ENCODE measurements at regions not wholly inside any gene's neighbourhood (a gene's known extent, or its start where the extent isn't known, plus 50 kb on each side); places are given as distances from the start of the nearest gene placed in this dataset.

DNA sequence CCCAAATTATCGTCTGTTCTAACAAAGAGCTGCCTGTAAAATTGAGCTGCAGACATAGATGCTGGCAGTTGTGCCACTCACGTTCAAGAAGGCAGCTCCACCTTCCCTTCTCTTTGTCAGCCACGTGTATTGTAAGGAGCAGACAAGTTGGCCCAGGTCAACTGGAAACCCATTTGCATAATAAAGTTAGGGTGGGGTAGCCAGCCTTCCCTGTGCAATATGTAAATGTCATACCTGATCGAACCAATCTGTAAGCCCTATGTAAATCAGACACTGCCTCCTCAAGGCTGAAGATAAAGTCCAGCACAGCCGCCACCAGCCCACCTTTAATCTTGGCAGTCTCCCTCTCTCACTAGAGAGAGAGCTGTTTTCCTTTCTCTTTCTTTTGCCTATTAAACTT lies 117.2 kb downstream of the TMEM144 start:
- Histone ChIP-seq H3K4me2 (ENCODE audit: insufficient read depth, insufficient read length, low read length) (peak overlapping the region; percentile 24), H3K4ac (ENCODE audit: low read depth, low read length) (no peak overlapping the region)
- DNase-seq = peak; percentile 71

More for the DNA sequence above, 117.2 kb downstream of the TMEM144 start:
- no peak overlapping the region for H3K23ac ChIP-seq (ENCODE audit: insufficient read length, low read depth, low read length)
- peak overlapping the region; percentile 15 for H2AFZ ChIP-seq (ENCODE audit: low read length)
- no peak overlapping the region for H3K56ac ChIP-seq (ENCODE audit: insufficient read length, low read depth, low read length)
- H3K27ac Mint-ChIP-seq = peak overlapping the region; percentile 26 to 51 (median 40); a peak in 3 of 7 replicates
- H2BK120ac ChIP-seq (ENCODE audit: low read depth, low read length, poor library complexity, severe bottlenecking) = no peak overlapping the region
- no peaks in the 10 kb centered on the region for H3K23me2 ChIP-seq (ENCODE audit: insufficient read length, low read depth, low read length, poor library complexity, severe bottlenecking)
- no peak overlapping the region for H2BK5ac ChIP-seq (ENCODE audit: insufficient read length, low read length)
- TF ChIP-seq, protein P1, sequence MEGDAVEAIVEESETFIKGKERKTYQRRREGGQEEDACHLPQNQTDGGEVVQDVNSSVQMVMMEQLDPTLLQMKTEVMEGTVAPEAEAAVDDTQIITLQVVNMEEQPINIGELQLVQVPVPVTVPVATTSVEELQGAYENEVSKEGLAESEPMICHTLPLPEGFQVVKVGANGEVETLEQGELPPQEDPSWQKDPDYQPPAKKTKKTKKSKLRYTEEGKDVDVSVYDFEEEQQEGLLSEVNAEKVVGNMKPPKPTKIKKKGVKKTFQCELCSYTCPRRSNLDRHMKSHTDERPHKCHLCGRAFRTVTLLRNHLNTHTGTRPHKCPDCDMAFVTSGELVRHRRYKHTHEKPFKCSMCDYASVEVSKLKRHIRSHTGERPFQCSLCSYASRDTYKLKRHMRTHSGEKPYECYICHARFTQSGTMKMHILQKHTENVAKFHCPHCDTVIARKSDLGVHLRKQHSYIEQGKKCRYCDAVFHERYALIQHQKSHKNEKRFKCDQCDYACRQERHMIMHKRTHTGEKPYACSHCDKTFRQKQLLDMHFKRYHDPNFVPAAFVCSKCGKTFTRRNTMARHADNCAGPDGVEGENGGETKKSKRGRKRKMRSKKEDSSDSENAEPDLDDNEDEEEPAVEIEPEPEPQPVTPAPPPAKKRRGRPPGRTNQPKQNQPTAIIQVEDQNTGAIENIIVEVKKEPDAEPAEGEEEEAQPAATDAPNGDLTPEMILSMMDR (conservative IDR thresholded peaks at IDR 0.05) = no peak
- no peak overlapping the region for H2BK20ac ChIP-seq (ENCODE audit: low read depth, low read length, poor library complexity, severe bottlenecking)
- H3K79me1 ChIP-seq (ENCODE audit: insufficient read depth, low read depth, low read length, poor library complexity, severe bottlenecking) = no peaks in the 10 kb centered on the region
- H4K20me1 ChIP-seq (ENCODE audit: control insufficient read depth, insufficient read depth, insufficient read length) = no peaks in the 10 kb centered on the region
- H3K9ac ChIP-seq (ENCODE audit: extremely low read depth, insufficient read length, low read length) = no peak overlapping the region
- no peak overlapping the region for H2AK5ac ChIP-seq (ENCODE audit: insufficient read length, low read length)
- no peaks in the 10 kb centered on the region for H3K36me3 Mint-ChIP-seq (ENCODE audit: insufficient read depth in 1 of 3, low read depth in 3 of 3)
- WGBS (ENCODE audit: extremely low coverage, insufficient read length, low lambda C conversion rate) = no CpG with 5 or more reads among the region's 5 CpGs
- H3K14ac ChIP-seq (ENCODE audit: insufficient read depth, low read length) = no peak overlapping the region
- no peaks in the 10 kb centered on the region for H3K9me3 ChIP-seq (ENCODE audit: control insufficient read depth, low read depth, low read length)
- H3K79me2 ChIP-seq (ENCODE audit: insufficient read depth, low read length) = no peaks in the 10 kb centered on the region
- no peak overlapping the region for H2BK15ac ChIP-seq (ENCODE audit: low read depth, low read length)
- H3K4me1 Mint-ChIP-seq = peaks cover 6 to 11% of the 10 kb centered on the region in 2 experiments
- H3K4me1 ChIP-seq (ENCODE audit: insufficient read depth, low read length) = no peaks in the 10 kb centered on the region; the same call in 1 of the 2 replicates
- H3K18ac ChIP-seq (ENCODE audit: insufficient read length, low read depth, low read length) = no peak overlapping the region
- H3K4me3 Mint-ChIP-seq = peak overlapping the region; percentile 2 to 3; a peak in 2 of 5 replicates
- H3K27me3 ChIP-seq (ENCODE audit: insufficient read depth, low read length) = no peaks in the 10 kb centered on the region
- no peaks in the 10 kb centered on the region for H3K27me3 Mint-ChIP-seq (ENCODE audit: low read depth)
- no peak overlapping the region for H3T11ph ChIP-seq (ENCODE audit: low read length)
- H4K91ac ChIP-seq (ENCODE audit: insufficient read length, low read depth, low read length) = no peak overlapping the region
- H2BK12ac ChIP-seq (ENCODE audit: insufficient read length, low read depth, low read length) = no peak overlapping the region
- H4K5ac ChIP-seq (ENCODE audit: insufficient read length, low read depth, low read length) = no peak overlapping the region
- H3K9me3 Mint-ChIP-seq = peaks cover 0 to 3% of the 10 kb centered on the region in 2 experiments; a peak in 1 of 5 replicates
- no peak overlapping the region for H4K8ac ChIP-seq (replicated peaks; ENCODE audit: insufficient read length, low read depth, low read length)
- no peak overlapping the region for H3K27ac ChIP-seq (ENCODE audit: insufficient read length, low read depth, low read length)

Measured in H9 (cell line).